Gastroesophageal sphincter (tissue), 3 donors: ENCODE measurements at regions not wholly inside any gene's neighbourhood (a gene's known extent, or its start where the extent isn't known, plus 50 kb on each side); places are given as distances from the start of the nearest gene placed in this dataset.
"Not testable (repeated sequence)": the region's sequence is repeated elsewhere in the genome, so short reads cannot be mapped to it uniquely, and the experiment has no call there.

Experiments
- EP300 ChIP-seq: sonication (generic); formaldehyde crosslinking; IDR thresholded peaks from one replicate; pipeline ENCODE4 v1.6.1; 2017; ENCODE audit warnings: antibody characterized with exemption, mild to moderate bottlenecking
- POLR2A ChIP-seq, 2 donors: fragments of 450-650 bp; IDR thresholded peaks; one replicate each; pipeline ENCODE4 v1.6.1; 2017; ENCODE audit warnings: antibody characterized with exemption in 2 of 2, mild to moderate bottlenecking in 2 of 2, moderate library complexity in 1 of 2
- POLR2AphosphoS5 ChIP-seq: sonication (generic); formaldehyde crosslinking; IDR thresholded peaks from one replicate; pipeline ENCODE4 v1.6.1; 2017; ENCODE audit warnings: antibody characterized with exemption
- TF ChIP-seq, protein P1 (sequence below), 4 experiments: fragments of 200-600 bp in 2 of 4; fragments of 450-650 bp in 2 of 4; sonication (generic) in 1 of 4; IDR thresholded peaks; one replicate each; pipeline ENCODE4 v1.5.1; 2017 to 2019; ENCODE audit warnings: antibody characterized with exemption in 4 of 4, mild to moderate bottlenecking in 2 of 4, moderate library complexity in 2 of 4

DNA sequence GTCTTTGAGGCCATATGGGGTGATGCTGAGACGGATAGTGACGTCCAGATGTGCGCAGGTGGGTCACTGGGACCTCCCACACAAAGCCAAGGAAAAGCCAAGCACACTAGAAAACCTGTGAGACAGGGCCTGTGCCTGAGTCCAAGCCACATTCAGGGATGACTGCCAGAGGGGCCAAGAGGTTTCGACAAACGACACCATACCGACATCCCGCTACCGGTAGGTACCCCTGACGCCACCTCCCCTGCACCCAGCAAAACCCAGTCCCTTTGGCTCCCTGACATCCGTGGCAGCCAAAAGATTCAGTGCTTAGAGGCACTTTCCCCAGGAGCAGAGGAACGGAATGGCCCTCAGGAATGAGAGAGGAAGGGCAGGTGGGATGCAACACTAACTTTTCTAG lies 158.0 kb upstream of the ZNF337 start:
- TF ChIP-seq, protein P1, sequence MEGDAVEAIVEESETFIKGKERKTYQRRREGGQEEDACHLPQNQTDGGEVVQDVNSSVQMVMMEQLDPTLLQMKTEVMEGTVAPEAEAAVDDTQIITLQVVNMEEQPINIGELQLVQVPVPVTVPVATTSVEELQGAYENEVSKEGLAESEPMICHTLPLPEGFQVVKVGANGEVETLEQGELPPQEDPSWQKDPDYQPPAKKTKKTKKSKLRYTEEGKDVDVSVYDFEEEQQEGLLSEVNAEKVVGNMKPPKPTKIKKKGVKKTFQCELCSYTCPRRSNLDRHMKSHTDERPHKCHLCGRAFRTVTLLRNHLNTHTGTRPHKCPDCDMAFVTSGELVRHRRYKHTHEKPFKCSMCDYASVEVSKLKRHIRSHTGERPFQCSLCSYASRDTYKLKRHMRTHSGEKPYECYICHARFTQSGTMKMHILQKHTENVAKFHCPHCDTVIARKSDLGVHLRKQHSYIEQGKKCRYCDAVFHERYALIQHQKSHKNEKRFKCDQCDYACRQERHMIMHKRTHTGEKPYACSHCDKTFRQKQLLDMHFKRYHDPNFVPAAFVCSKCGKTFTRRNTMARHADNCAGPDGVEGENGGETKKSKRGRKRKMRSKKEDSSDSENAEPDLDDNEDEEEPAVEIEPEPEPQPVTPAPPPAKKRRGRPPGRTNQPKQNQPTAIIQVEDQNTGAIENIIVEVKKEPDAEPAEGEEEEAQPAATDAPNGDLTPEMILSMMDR (IDR thresholded peaks at IDR 0.05) = not testable (repeated sequence)
- TF ChIP-seq POLR2A (IDR thresholded peaks at IDR 0.05); EP300; POLR2AphosphoS5: not testable (repeated sequence)
